ENCODE measurements at regions not wholly inside any gene's neighbourhood (a gene's known extent, or its start where the extent isn't known, plus 50 kb on each side); places are given as distances from the start of the nearest gene placed in this dataset.
"Not testable (repeated sequence)": the region's sequence is repeated elsewhere in the genome, so short reads cannot be mapped to it uniquely, and the experiment has no call there.

- no peak for DNase-seq (ENCODE audit: low spot score)
These were observed 337.7 kb downstream of the IPO8 start for GRCh38 chr12:30357766-30358490.

- DNase-seq (ENCODE audit: low spot score), result no peak
These were observed 349.8 kb downstream of the IPO8 start for GRCh38 chr12:30345744-30346471.

- DNase-seq (ENCODE audit: low spot score), result no peak
These were observed 365.1 kb downstream of the IPO8 start for GRCh38 chr12:30330565-30330964.

- DNase-seq (ENCODE audit: low spot score), result no peak
These were observed 366.4 kb downstream of the IPO8 start for GRCh38 chr12:30329281-30329680.

GRCh38 chr12:30323008-30323407, 372.7 kb downstream of the IPO8 start:
- peak; percentile 13 for DNase-seq (ENCODE audit: low spot score)

DNA sequence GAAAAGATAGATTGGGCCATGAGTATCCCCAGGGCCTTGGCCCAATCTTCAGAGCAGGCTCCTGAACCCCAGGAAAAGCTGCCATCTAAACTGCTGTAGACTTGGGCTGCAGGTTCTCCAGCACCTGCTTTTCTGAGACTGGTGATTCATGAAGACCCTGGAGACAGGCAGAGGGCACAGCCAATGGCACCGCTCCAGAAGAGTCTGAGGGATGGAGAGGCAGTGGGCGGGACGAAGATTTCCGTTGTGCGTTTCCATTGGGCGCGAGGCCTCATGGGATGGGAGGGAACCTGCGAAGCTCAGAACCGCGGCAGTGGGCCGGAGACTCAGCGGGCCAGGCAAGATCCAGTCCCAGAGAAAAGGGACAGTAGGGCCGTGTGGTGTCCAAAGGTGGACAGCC, 375.1 kb downstream of the IPO8 start:
- DNase-seq (ENCODE audit: low spot score), result no peak

- DNase-seq (ENCODE audit: low spot score), result no peak
These were observed 381.1 kb downstream of the IPO8 start for GRCh38 chr12:30314506-30315100.

DNA sequence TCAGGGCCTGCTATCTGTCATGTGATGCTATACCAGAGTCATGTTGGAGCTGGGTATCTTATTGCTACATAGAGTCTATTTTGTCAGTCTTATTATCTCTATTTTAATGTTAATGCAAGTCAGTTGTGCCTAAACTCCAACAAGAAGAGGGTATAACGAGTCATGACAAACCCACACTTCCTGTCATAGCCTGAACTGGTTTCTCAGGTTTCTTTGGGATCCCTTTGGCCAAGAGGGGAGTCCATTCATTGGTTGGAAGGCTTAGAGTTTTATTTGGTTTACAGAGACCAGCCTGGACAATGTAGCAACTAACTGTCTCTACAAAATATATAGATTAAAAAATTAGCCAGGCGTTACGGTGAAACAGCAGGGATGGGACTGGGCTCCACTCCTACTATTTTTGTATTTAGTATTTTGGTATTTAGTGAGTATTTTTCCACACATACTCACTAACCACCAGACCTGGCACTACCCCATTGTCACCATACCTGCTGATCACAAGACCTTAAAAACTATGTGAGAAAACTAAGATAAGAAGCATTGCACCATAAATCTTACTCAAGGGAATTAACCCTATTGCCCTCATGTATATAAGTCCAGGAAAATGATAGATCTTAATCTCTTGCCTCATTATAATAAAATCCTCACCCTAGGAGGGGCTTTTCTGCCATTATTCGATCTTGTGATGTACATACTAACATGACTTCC, 387.5 kb downstream of the IPO8 start:
- DNase-seq (ENCODE audit: low spot score), result no peak

DNA sequence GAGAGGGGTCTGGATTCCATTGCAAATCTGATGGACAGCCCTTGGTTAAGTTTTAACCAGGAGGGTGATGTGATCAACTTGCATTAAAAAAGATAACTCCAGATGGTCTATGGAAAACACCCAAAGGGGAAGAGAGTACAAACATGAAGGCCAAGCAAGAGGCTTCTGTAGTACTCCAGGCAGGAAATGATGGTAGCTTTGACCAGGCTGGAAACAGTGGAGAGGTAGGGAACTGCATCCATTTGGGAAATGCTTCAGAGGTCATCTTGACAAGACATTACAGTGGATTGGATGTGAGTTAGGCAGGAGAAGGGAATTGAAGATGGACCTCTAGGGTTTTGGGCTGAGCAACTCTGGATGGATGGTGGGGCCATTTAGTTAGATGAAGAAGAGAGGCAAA, 391.1 kb downstream of the IPO8 start:
- no peak for DNase-seq (ENCODE audit: low spot score)

DNA sequence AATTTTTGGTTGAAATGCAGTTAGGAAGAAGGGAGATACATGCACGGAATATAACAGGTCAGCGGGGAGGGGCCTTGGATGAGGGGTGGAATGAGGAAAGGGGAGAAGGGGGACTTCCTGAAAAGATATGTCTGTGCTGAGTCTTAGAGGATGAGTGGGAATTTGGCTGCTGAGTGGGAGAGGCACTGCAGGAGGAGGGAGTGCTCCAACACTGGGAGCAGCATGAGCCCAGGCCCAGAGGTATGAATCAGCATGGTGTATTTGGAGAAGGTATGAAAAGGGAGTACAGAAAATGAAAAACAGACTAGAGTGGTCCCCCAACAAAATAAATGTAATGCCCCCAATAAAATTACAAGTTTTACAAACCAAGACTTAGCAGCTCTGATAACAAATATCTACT, 394.4 kb downstream of the IPO8 start:
- no peak for DNase-seq (ENCODE audit: low spot score)

DNA sequence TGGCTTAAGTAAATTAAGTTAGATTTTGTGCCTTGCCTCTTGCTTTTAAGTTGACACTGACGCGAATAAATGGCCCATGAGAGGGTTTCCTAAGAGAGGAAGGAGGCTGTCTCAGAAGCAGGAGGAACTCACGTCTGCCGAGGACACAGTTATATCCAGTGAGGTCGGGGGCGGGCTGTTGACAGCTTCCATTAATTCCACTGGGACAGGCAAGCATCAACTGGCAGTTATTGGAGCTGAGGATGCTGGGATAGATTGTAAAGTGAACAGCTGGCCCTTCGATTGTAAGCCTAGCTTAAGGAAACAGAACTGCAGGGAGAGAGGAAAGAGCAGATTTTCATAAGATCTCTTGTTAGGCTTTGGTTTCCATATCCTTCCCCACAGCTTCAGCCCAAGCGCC, 399.2 kb downstream of the IPO8 start:
- no peak for DNase-seq (ENCODE audit: low spot score)

GRCh38 chr12:30286345-30286926, 409.2 kb downstream of the IPO8 start:
- peak; percentile 59 for DNase-seq (ENCODE audit: low spot score)

- no peak for DNase-seq (ENCODE audit: low spot score)
These were observed 417.3 kb downstream of the IPO8 start for GRCh38 chr12:30278401-30278800.

DNA sequence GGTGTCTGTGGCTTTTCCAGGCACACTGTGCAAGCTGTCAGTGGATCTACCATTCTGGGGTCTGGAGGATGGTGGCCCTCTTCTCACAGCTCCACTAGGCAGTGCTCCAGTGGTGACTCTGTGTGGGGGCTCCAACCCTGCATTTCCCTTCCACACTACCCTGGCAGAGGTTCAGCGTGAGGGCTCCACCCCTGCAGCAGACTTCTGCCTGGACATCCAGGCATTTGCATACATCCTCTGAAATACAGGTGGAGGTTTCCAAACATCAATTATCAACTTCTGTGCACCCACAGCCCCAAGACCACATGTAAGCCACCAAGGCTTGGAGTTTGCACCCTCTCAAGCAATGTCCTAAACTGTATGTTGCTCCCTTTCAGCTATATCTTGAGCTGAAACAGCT, 423.2 kb downstream of the IPO8 start:
- not testable (repeated sequence) for DNase-seq (ENCODE audit: low spot score)

- no peak for DNase-seq (ENCODE audit: low spot score)
These were observed 426.2 kb downstream of the IPO8 start for GRCh38 chr12:30269496-30269895.

DNA sequence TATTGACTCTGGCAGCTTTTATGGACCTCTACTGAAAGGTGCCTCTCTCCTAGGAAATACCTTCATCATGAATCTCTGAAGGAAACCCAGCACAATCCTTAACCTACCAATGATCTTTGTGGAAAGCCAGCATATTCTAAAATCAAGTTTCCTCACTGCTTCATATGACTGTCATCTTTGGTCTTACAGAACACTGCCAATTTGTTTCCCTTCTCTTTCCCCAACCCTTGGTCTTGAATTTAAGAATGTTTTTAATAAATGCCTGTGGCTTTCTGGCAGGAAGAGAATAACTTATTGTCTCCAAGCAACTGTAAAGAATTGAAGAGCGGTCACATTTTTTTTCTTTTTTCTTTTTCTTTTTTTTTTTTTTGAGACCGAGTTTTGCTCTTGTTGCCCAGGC, 427.6 kb downstream of the IPO8 start:
- no peak for DNase-seq (ENCODE audit: low spot score)

DNA sequence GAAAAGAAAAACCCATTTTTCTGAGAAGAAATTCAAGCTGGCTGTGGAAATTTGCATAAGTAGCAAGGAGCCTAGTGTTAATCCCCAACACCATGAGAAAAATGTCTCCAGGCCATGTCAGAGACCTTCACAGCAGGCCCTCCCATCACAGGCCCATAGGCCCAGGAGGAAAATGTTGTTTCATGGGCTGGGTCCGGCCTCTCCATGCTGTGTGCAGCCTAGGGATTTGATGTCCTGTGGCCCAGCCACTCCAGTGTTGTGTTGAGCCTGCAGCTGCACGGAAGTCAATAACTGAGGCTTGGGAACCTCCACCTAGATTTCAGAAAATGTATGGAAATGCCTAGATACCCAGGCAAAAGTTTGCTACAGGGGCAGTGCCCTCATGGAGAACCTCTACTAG, 432.2 kb downstream of the IPO8 start:
- DNase-seq (ENCODE audit: low spot score), result no peak

DNA sequence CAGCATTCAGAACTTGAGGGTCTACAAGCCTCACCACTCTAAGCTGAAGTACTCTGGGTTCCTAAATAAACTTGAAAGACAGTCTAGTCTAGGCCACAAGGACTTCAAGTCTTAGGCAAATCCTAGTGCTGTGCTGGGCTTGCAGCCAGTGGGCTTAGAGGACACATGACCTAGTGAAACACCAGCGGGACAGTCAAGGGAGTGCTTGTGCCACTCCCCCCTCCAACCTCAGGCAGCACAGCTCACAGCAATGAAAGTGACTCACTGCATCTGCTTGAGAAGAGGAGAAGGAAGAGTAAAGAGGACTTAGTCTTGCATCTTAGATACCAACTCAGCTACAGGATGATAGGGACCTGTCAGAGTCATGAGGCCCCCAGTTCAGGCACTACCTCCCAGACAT, 438.1 kb downstream of the IPO8 start:
- DNase-seq (ENCODE audit: low spot score), result no peak

- no peak for DNase-seq (ENCODE audit: low spot score)
These were observed 444.1 kb downstream of the IPO8 start for GRCh38 chr12:30251546-30251945.

DNA sequence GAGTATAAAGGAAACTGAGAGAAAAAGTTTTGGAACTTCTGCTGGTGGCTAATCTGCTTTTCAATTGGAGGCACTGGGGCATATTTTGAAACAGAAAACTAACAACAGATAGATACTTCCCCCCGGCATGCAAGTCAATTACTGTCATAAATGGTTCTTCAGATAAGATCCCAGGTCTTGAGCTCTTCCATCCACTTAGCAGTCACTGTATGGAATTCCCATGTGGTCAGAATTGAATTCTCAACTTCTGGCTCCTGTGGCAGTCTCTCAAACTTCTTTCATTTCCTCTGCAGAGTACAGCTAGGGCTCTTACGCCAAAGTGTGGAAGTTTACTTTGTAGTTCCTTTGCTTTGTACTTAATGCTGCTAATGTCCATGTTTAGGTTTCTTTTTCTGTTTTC, 452.2 kb downstream of the IPO8 start:
- no peak for DNase-seq (ENCODE audit: low spot score)

GRCh38 chr12:30219047-30219446, 435.3 kb upstream of the TMTC1 start:
- DNase-seq (ENCODE audit: low spot score), result no peak

DNA sequence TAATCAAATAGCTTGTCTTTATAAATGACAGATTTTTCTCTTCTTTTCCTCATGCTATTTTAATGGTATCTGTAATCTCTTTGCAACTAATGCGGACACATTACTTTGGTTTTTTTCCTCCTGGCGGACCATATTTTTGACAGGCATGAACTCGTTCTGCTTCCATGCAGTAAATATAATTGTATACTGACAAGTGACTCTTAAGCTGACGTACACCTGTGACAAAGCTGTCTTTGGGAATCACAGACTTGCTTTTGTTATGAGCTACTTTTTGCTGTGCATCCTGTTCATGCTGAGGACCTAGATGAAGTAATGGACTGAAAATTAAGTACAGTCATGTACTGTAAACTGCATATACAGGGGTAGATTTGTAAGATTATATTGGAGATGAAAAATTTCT, 434.3 kb upstream of the TMTC1 start:
- DNase-seq (ENCODE audit: low spot score), result no peak

All from HT-29 (cell line).